CD8-positive, alpha-beta memory T cell (primary cell): ENCODE measurements at regions not wholly inside any gene's neighbourhood (a gene's known extent, or its start where the extent isn't known, plus 50 kb on each side); places are given as distances from the start of the nearest gene placed in this dataset.

ENCODE experiments used
- CTCF ChIA-PET: fragments of 350-600 bp; sonication (Branson Sonifier 250); formaldehyde crosslinking; loops from one replicate; lab custom pipeline; 2021; ENCODE audit warnings: antibody characterized with exemption; lab: Charles Lee
- POLR2A ChIA-PET: fragments of 350-600 bp; sonication (Branson Sonifier 250); formaldehyde crosslinking; loops from one replicate; lab custom pipeline; 2021; ENCODE audit warnings: antibody characterized with exemption; lab: Charles Lee
- DNase-seq, 5 donors: peaks; one replicate each; pipeline versions ENCODE4 v3.0.0 to v3.0.0-alpha.2; 2020 to 2022; ENCODE audit warnings: mixed read lengths in 1 of 5
- H3K27ac ChIP-seq: one replicate; pipeline ENCODE4 v1.7.0; 2013; ENCODE audit warnings: low read depth, mild to moderate bottlenecking, low read length, moderate library complexity
- H3K27me3 ChIP-seq: 2 replicates; pipeline ENCODE4 v1.7.0; 2013; ENCODE audit warnings: low read length, mild to moderate bottlenecking; ENCODE audit not compliant: insufficient read depth, poor library complexity, severe bottlenecking
- H3K36me3 ChIP-seq: 2 replicates; pipeline ENCODE4 v1.7.0; 2013; ENCODE audit warnings: mild to moderate bottlenecking, low read length, moderate library complexity; ENCODE audit not compliant: insufficient read depth
- H3K4me1 ChIP-seq: 2 replicates; pipeline ENCODE4 v1.7.0; 2013; ENCODE audit warnings: mild to moderate bottlenecking, low read length, moderate library complexity; ENCODE audit not compliant: insufficient read depth
- H3K4me3 ChIP-seq: 2 replicates; pipeline ENCODE4 v1.7.0; 2013; ENCODE audit warnings: mild to moderate bottlenecking, low read length
- H3K9me3 ChIP-seq: 2 replicates; pipeline ENCODE4 v1.7.0; 2013; ENCODE audit warnings: mild to moderate bottlenecking, low read length
- H3K27ac Mint-ChIP-seq, 8 donors: one replicate each; pipeline ENCODE4 v1.8.0; 2020 to 2021; ENCODE audit warnings: mixed read lengths in 8 of 8, mild to moderate bottlenecking in 6 of 8, inconsistent platforms in 3 of 8, moderate library complexity in 3 of 8
- H3K27me3 Mint-ChIP-seq, 2 donors: one replicate each; pipeline ENCODE4 v1.8.0; 2020 to 2021; ENCODE audit warnings: mixed read lengths in 2 of 2, mild to moderate bottlenecking in 1 of 2, moderate library complexity in 1 of 2
- H3K36me3 Mint-ChIP-seq, 3 donors: one replicate each; pipeline ENCODE4 v1.8.0; 2020 to 2021; ENCODE audit warnings: mixed read lengths in 3 of 3, inconsistent platforms in 1 of 3, mild to moderate bottlenecking in 1 of 3
- H3K4me1 Mint-ChIP-seq, 3 donors: one replicate each; pipeline ENCODE4 v1.8.0; 2020 to 2021; ENCODE audit warnings: mixed read lengths in 3 of 3, inconsistent platforms in 1 of 3, mild to moderate bottlenecking in 1 of 3
- H3K4me3 Mint-ChIP-seq, 7 donors: one replicate each; pipeline ENCODE4 v1.8.0; 2020 to 2021; ENCODE audit warnings: mixed read lengths in 7 of 7, mild to moderate bottlenecking in 6 of 7, moderate library complexity in 4 of 7, inconsistent platforms in 2 of 7
- H3K9me3 Mint-ChIP-seq, 5 donors: one replicate each; pipeline ENCODE4 v1.8.0; 2020 to 2022; ENCODE audit warnings: mixed read lengths in 5 of 5, mild to moderate bottlenecking in 3 of 5, moderate library complexity in 2 of 5, inconsistent platforms in 1 of 5

DNA sequence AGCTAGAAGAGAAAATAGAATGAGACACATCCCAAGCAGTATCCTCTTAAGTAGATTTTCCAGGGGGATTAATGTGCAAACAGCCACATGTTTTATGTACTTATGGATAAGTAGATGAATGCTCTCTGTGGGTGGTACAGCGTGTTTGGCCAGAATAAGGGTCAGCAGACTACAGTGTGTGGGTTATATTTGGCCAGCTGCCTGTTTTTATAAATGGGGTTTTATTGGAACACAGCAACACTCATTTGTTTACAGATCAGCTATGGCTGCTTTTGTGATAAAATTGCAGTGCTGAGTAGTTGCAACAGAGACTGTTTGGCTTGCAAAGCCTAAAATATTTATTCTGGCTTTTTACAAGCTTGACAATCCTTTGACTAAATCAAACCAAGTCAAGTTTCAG is 780.2 kb upstream of the SEL1L start:
- Mint-ChIP-seq H3K4me3 (no peak overlapping the region), H3K9me3 (peaks cover 5 to 36% (median 17%) of the 10 kb centered on the region in 5 donors), H3K27me3 (peaks cover 0 to 2% of the 10 kb centered on the region in 2 donors), H3K4me1 (no peaks in the 10 kb centered on the region), H3K36me3 (no peaks in the 10 kb centered on the region), H3K27ac (no peak overlapping the region)
- Histone ChIP-seq H3K27me3 (no peaks in the 10 kb centered on the region), H3K36me3 (no peaks in the 10 kb centered on the region), H3K4me1 (no peaks in the 10 kb centered on the region), H3K9me3 (no peaks in the 10 kb centered on the region), H3K4me3 (no peak overlapping the region), H3K27ac (no peak overlapping the region)
- POLR2A ChIA-PET = no interaction called here
- CTCF ChIA-PET = no interaction called here
- no peak for DNase-seq

DNA sequence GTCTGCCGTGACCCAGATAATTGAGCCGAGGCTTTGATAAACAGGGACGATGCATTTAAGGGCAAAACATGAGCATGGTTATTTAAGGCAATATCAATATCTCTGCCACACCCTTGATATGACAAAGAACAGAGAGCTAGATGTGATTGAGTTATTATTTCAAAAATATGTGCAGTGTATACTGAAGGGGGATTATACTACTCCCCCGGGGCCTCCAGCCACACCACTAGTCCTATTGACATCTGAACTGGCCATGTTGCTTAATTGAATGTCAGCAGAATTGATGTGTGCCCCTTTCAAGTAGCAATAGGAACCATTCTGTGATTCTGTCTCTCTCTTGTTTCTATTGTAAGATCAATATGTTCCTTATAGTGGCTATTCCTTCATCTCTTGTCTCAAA is 794.8 kb upstream of the SEL1L start:
- Histone ChIP-seq H3K4me3 (no peak overlapping the region), H3K36me3 (no peaks in the 10 kb centered on the region), H3K27me3 (no peaks in the 10 kb centered on the region), H3K9me3 (no peaks in the 10 kb centered on the region), H3K27ac (no peak overlapping the region), H3K4me1 (no peaks in the 10 kb centered on the region)
- Mint-ChIP-seq H3K4me1 (no peaks in the 10 kb centered on the region), H3K27me3 (no peaks in the 10 kb centered on the region), H3K27ac (no peak overlapping the region), H3K9me3 (peaks cover 8 to 31% (median 13%) of the 10 kb centered on the region in 5 donors), H3K4me3 (no peak overlapping the region), H3K36me3 (no peaks in the 10 kb centered on the region)
- CTCF ChIA-PET = no interaction called here
- no peak for DNase-seq
- POLR2A ChIA-PET = no interaction called here

DNA sequence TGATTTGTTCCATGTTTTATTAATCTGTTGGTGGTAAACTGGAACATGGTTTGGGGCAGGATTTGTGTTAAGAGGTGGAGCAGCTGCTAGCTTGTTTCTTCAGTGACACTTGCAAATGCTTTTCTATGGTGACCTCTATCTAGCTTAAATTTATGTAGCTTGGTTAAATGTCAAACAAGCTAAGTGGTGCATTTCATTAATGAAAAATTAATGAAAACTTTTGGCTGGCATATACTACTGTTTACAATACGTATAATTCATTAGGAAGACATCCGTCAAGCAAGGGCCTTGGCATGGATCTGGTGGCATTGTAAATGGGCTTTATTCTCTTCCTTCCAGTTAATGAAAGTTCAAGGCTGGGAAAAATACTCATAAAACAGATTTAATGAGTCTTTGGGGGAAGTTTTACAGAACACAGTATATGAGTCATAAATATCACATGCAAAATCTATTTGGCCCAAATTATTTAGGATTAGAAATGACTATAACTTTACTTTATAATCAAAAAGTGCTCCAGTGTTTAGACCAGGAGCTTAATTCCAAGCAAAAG is 807.7 kb upstream of the SEL1L start:
- CTCF ChIA-PET = no interaction called here
- Mint-ChIP-seq H3K27me3 (no peaks in the 10 kb centered on the region), H3K4me3 (no peak overlapping the region), H3K27ac (no peak overlapping the region), H3K4me1 (no peaks in the 10 kb centered on the region), H3K9me3 (peaks cover 4 to 37% (median 14%) of the 10 kb centered on the region in 5 donors), H3K36me3 (no peaks in the 10 kb centered on the region)
- Histone ChIP-seq H3K4me1 (no peaks in the 10 kb centered on the region), H3K9me3 (no peaks in the 10 kb centered on the region), H3K27me3 (no peaks in the 10 kb centered on the region), H3K36me3 (no peaks in the 10 kb centered on the region), H3K4me3 (no peak overlapping the region), H3K27ac (no peak overlapping the region)
- POLR2A ChIA-PET = no interaction called here
- DNase-seq = no peak

DNA sequence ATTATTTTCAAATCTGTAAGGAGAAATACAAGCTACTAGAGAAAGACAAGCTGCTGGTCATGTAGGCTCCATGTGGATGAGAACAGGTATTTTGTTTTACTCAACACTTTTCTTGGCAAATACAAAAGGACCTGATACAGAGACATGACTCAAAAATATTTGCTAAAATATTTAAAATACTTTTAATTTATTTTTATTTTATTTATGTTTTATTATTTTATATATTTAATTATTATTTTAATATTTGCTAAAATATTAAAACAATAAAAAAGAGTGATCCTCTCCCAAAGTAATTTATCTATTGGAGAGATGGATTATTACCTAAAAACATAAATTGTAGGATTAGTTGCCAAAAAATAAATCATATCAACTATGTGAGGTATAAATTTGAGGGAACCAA is 808.9 kb upstream of the SEL1L start:
- H3K9me3 Mint-ChIP-seq = peaks cover 2 to 34% (median 13%) of the 10 kb centered on the region in 5 donors
- no peak overlapping the region for H3K4me3 Mint-ChIP-seq
- ChIA-PET POLR2A (no interaction called here), CTCF (no interaction called here)
- no peak overlapping the region for H3K27ac Mint-ChIP-seq
- no peaks in the 10 kb centered on the region for H3K9me3 ChIP-seq
- H3K36me3 Mint-ChIP-seq = no peaks in the 10 kb centered on the region
- H3K27me3 Mint-ChIP-seq = no peaks in the 10 kb centered on the region
- H3K27ac ChIP-seq = no peak overlapping the region
- no peaks in the 10 kb centered on the region for H3K27me3 ChIP-seq
- H3K4me3 ChIP-seq = no peak overlapping the region
- no peaks in the 10 kb centered on the region for H3K36me3 ChIP-seq
- no peak for DNase-seq
- no peaks in the 10 kb centered on the region for H3K4me1 Mint-ChIP-seq
- H3K4me1 ChIP-seq = no peaks in the 10 kb centered on the region

DNA sequence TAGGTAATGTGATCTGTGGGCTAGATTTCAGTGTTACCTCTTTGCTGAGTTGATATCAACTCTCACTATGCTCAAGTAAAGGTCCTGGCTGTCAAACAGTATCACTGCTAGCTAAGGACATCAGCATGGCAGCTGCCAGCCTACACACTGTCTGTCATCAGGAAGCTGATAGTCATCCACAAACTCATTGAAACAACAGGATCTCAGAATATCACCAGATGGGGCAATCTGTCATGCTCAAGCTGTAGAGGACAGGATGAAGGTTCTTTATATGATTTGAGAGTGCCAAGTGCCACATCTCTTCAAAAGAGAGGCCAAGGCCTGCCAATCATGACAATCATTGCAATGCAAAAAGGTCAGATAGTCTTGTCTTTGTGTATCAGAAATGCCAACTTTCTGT is 811.5 kb upstream of the SEL1L start:
- H3K36me3 Mint-ChIP-seq = no peaks in the 10 kb centered on the region
- H3K4me1 Mint-ChIP-seq = no peaks in the 10 kb centered on the region
- peaks cover 2 to 23% (median 11%) of the 10 kb centered on the region in 5 donors for H3K9me3 Mint-ChIP-seq
- no peaks in the 10 kb centered on the region for H3K9me3 ChIP-seq
- H3K36me3 ChIP-seq = no peaks in the 10 kb centered on the region
- no peak overlapping the region for H3K27ac Mint-ChIP-seq
- H3K27me3 ChIP-seq = no peaks in the 10 kb centered on the region
- CTCF ChIA-PET = no interaction called here
- DNase-seq = no peak
- H3K27ac ChIP-seq = no peak overlapping the region
- no peaks in the 10 kb centered on the region for H3K4me1 ChIP-seq
- no peak overlapping the region for H3K4me3 Mint-ChIP-seq
- no peak overlapping the region for H3K4me3 ChIP-seq
- POLR2A ChIA-PET = no interaction called here
- no peaks in the 10 kb centered on the region for H3K27me3 Mint-ChIP-seq

DNA sequence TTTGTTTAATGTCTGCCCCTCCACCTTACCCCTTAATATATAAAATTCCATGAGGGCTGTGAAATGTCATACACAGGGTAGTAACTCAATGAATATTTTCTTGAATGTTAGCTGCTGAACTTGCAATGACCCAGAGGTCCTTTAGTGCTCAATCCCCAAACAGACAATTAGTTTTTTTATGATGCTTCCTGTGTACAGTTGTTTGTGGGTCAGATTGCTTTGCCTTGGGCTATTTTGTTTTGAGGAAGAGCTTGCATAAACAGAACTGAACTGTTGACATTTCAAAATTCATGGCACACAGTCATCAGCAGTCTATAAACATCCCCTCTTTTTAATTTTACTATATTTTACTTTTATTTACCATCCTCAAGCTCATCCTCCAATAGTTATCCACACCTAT is 820.5 kb upstream of the SEL1L start:
- H3K36me3 ChIP-seq = no peaks in the 10 kb centered on the region
- H3K36me3 Mint-ChIP-seq = no peaks in the 10 kb centered on the region
- no peak overlapping the region for H3K27ac Mint-ChIP-seq
- POLR2A ChIA-PET = no interaction called here
- no peak overlapping the region for H3K27ac ChIP-seq
- peaks cover 1 to 31% (median 19%) of the 10 kb centered on the region in 5 donors for H3K9me3 Mint-ChIP-seq
- no peaks in the 10 kb centered on the region for H3K4me1 ChIP-seq
- H3K4me1 Mint-ChIP-seq = no peaks in the 10 kb centered on the region
- no peak overlapping the region for H3K4me3 ChIP-seq
- H3K27me3 ChIP-seq = no peaks in the 10 kb centered on the region
- H3K27me3 Mint-ChIP-seq = no peaks in the 10 kb centered on the region
- CTCF ChIA-PET = no interaction called here
- H3K4me3 Mint-ChIP-seq = no peak overlapping the region
- no peak for DNase-seq
- no peaks in the 10 kb centered on the region for H3K9me3 ChIP-seq

DNA sequence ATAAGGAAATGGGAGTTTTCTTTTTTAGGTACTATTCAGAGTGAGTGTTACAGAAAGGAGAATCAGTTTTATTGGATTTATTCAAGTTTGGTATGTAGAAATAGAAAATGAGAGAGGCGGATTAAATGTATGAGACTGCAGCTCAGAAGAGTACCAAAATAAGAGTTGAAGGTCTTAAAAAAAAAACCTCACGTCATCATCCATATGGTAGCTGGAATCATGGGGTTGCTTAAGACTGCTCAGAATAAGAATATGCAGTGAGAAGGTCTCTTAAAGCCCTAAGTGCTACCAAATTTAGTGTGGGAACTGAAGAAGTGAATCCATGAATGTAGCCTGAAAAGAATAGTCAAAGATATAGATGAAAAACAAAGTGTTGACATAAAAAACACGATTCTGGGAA is 825.5 kb upstream of the SEL1L start:
- no peaks in the 10 kb centered on the region for H3K36me3 Mint-ChIP-seq
- no peak overlapping the region for H3K4me3 Mint-ChIP-seq
- DNase-seq = no peak
- no peak overlapping the region for H3K27ac ChIP-seq
- H3K4me1 Mint-ChIP-seq = no peaks in the 10 kb centered on the region
- H3K27ac Mint-ChIP-seq = no peak overlapping the region
- H3K27me3 ChIP-seq = no peaks in the 10 kb centered on the region
- H3K4me3 ChIP-seq = no peak overlapping the region
- CTCF ChIA-PET = no interaction called here
- no peaks in the 10 kb centered on the region for H3K27me3 Mint-ChIP-seq
- H3K36me3 ChIP-seq = no peaks in the 10 kb centered on the region
- POLR2A ChIA-PET = no interaction called here
- no peaks in the 10 kb centered on the region for H3K9me3 ChIP-seq
- no peaks in the 10 kb centered on the region for H3K4me1 ChIP-seq
- H3K9me3 Mint-ChIP-seq = peaks cover 1 to 35% (median 20%) of the 10 kb centered on the region in 5 donors

DNA sequence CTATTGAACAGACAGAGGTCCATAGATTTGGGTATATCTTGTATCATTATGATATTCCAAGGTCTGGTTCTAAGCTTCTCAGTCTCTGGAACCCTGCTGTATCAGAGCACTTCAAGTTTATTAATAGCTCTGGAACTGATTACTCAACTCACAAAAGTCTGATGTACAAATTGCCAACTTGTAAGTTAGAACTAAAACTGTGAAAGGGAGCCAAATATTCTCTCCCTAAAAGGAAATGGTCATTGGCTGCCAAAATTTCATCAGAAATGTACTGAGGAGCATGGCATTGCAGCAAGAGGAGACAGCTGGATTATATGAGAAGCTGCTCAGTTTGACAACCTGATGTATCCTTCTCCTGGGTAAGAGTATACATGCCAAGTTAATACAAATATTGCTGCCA is 828.8 kb upstream of the SEL1L start:
- Histone ChIP-seq H3K27ac (no peak overlapping the region), H3K27me3 (no peaks in the 10 kb centered on the region), H3K36me3 (no peaks in the 10 kb centered on the region), H3K4me3 (no peak overlapping the region), H3K4me1 (no peaks in the 10 kb centered on the region), H3K9me3 (no peaks in the 10 kb centered on the region)
- no peaks in the 10 kb centered on the region for H3K36me3 Mint-ChIP-seq
- ChIA-PET CTCF (no interaction called here), POLR2A (no interaction called here)
- H3K4me3 Mint-ChIP-seq = no peak overlapping the region
- peaks cover 3 to 35% (median 18%) of the 10 kb centered on the region in 5 donors for H3K9me3 Mint-ChIP-seq
- H3K27ac Mint-ChIP-seq = no peak overlapping the region
- no peak for DNase-seq
- H3K27me3 Mint-ChIP-seq = no peaks in the 10 kb centered on the region
- no peaks in the 10 kb centered on the region for H3K4me1 Mint-ChIP-seq

DNA sequence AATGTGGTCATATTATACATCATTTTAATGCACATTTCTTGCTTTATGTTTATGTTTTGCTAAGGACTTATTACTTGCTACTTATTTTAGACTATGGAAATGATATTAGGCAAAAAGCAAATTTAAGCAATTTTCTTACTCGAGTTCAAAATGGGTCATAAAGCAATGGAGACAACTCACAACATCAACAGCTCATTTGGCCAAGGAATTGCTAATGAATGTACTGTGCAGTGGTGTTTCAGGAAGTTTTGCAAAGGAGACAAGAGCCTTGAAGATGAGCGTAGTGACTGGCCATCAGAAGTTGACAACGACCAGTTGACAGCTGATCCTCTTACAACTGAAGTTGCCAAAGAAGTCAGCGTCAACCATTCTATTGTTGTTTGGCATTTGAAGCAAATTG is 831.8 kb upstream of the SEL1L start:
- no peak overlapping the region for H3K27ac Mint-ChIP-seq
- no peak for DNase-seq
- Histone ChIP-seq H3K9me3 (no peaks in the 10 kb centered on the region), H3K36me3 (no peaks in the 10 kb centered on the region), H3K4me1 (no peaks in the 10 kb centered on the region), H3K27me3 (no peaks in the 10 kb centered on the region), H3K4me3 (no peak overlapping the region), H3K27ac (no peak overlapping the region)
- CTCF ChIA-PET = no interaction called here
- POLR2A ChIA-PET = no interaction called here
- peaks cover 0 to under 1% of the 10 kb centered on the region in 2 donors for H3K27me3 Mint-ChIP-seq
- no peak overlapping the region for H3K4me3 Mint-ChIP-seq
- H3K9me3 Mint-ChIP-seq = peaks cover 5 to 30% (median 11%) of the 10 kb centered on the region in 5 donors
- no peaks in the 10 kb centered on the region for H3K4me1 Mint-ChIP-seq
- no peaks in the 10 kb centered on the region for H3K36me3 Mint-ChIP-seq
